Prostate gland (tissue), 2 donors: ENCODE measurements at regions not wholly inside any gene's neighbourhood (a gene's known extent, or its start where the extent isn't known, plus 50 kb on each side); places are given as distances from the start of the nearest gene placed in this dataset.

Experiments
- POLR2A ChIP-seq: fragments of 450-650 bp; IDR thresholded peaks from one replicate; pipeline ENCODE4 v1.6.1; 2016; ENCODE audit warnings: antibody characterized with exemption, mild to moderate bottlenecking
- TF ChIP-seq, protein P1 (sequence below), 4 experiments: fragments of 200-600 bp in 2 of 4; fragments of 450-650 bp in 2 of 4; sonication (generic) in 2 of 4; IDR thresholded peaks; 1 replicate in 3 of 4; 2 replicates in 1 of 4; pipeline ENCODE4 v1.5.1; 2016 to 2019; ENCODE audit warnings: antibody characterized with exemption in 4 of 4, mild to moderate bottlenecking in 2 of 4, moderate library complexity in 2 of 4

DNA sequence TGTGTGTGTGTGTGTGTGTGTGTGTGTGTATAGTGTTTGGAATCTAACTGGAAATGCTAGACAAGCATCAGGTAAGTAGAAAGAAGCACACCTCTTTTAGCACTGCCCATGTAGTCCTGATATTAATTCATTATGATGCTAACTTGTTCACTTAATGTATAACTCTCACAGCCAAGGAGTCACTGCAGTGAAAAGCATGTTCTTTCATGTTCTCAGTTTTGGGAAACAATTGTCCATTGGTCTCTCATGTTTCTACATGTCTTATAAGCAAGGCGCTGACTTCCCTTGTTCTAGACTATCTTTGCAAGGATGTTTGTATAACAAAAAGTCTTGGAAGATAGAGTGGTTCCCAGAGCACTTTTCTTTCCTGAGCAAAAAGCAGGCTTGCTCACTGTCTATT is 148.8 kb upstream of the TNPO1 start:
- TF ChIP-seq, protein P1, sequence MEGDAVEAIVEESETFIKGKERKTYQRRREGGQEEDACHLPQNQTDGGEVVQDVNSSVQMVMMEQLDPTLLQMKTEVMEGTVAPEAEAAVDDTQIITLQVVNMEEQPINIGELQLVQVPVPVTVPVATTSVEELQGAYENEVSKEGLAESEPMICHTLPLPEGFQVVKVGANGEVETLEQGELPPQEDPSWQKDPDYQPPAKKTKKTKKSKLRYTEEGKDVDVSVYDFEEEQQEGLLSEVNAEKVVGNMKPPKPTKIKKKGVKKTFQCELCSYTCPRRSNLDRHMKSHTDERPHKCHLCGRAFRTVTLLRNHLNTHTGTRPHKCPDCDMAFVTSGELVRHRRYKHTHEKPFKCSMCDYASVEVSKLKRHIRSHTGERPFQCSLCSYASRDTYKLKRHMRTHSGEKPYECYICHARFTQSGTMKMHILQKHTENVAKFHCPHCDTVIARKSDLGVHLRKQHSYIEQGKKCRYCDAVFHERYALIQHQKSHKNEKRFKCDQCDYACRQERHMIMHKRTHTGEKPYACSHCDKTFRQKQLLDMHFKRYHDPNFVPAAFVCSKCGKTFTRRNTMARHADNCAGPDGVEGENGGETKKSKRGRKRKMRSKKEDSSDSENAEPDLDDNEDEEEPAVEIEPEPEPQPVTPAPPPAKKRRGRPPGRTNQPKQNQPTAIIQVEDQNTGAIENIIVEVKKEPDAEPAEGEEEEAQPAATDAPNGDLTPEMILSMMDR (IDR thresholded peaks at IDR 0.05): no peak
- TF ChIP-seq POLR2A: no peak
